H1 (cell line): ENCODE measurements at regions not wholly inside any gene's neighbourhood (a gene's known extent, or its start where the extent isn't known, plus 50 kb on each side); places are given as distances from the start of the nearest gene placed in this dataset.
A peak's percentile ranks its signal among the peaks of the same experiment; 100 is the strongest.

Experiments used
- CTCF ChIA-PET: fragments of 300-600 bp; sonication (Branson Sonifier 250); formaldehyde crosslinking; loops from one replicate; lab custom pipeline; 2021; ENCODE audit not compliant: partially characterized antibody; lab: Charles Lee
- POLR2A ChIA-PET: fragments of 300-600 bp; sonication (Branson Sonifier 250); formaldehyde crosslinking; loops from one replicate; lab custom pipeline; 2021; ENCODE audit warnings: inconsistent platforms; ENCODE audit not compliant: partially characterized antibody; lab: Charles Lee
- DNase-seq, 2 experiments: peaks; one replicate each; pipeline versions ENCODE4 v3.0.0 to v3.0.0-alpha.2; 2010 to 2022; ENCODE audit warnings: low spot score in 2 of 2, low read depth in 1 of 2, mixed read lengths in 1 of 2
- FAIRE-seq: peaks from 2 replicates; lab custom pipeline; 2011; peaks lifted over from hg19 to GRCh38; lab: Jason Lieb, UNC
- H2AFZ ChIP-seq: 2 replicates; pipeline ENCODE4 v1.8.1; 2012; ENCODE audit warnings: low read length, inconsistent platforms
- H2AK5ac ChIP-seq: 2 replicates; pipeline ENCODE4 v1.6.1; 2013; ENCODE audit warnings: low read depth, low read length
- H2BK120ac ChIP-seq: replicated peaks from 2 replicates; pipeline ENCODE3; 2013; ENCODE audit warnings: low read depth, low read length, inconsistent platforms
- H2BK12ac ChIP-seq: 2 replicates; pipeline ENCODE4 v1.6.1; 2013; ENCODE audit warnings: low read depth, low read length
- H2BK15ac ChIP-seq: 2 replicates; pipeline ENCODE4 v1.6.1; 2013; ENCODE audit warnings: low read length
- H2BK20ac ChIP-seq: 2 replicates; pipeline ENCODE4 v1.6.1; 2013; ENCODE audit warnings: low read length
- H2BK5ac ChIP-seq: 2 replicates; pipeline ENCODE4 v1.6.1; 2013; ENCODE audit warnings: low read depth, low read length
- H3K14ac ChIP-seq: 2 replicates; pipeline ENCODE4 v1.6.1; 2013; ENCODE audit warnings: inconsistent platforms; ENCODE audit not compliant: insufficient read length
- H3K18ac ChIP-seq: 2 replicates; pipeline ENCODE4 v1.6.1; 2013; ENCODE audit warnings: low read length; ENCODE audit errors: extremely low read depth
- H3K23ac ChIP-seq: 2 replicates; pipeline ENCODE4 v1.6.1; 2013; ENCODE audit warnings: inconsistent platforms; ENCODE audit not compliant: insufficient read length
- H3K23me2 ChIP-seq: 2 replicates; pipeline ENCODE4 v1.6.1; 2013; ENCODE audit warnings: low read depth, low read length
- H3K27ac ChIP-seq: 2 replicates; pipeline ENCODE4 v1.6.1; 2011; ENCODE audit warnings: low read depth, low read length, inconsistent platforms
- H3K27me3 ChIP-seq, 4 experiments: replicated peaks in 1 of 4; 1 replicate in 1 of 4; 2 replicates in 3 of 4; pipeline versions ENCODE4 v1.6.1 to v1.8.1; 2011 to 2013; ENCODE audit warnings: low read length in 3 of 4, mild to moderate bottlenecking in 3 of 4, inconsistent platforms in 2 of 4, mixed read lengths in 2 of 4, moderate library complexity in 1 of 4; ENCODE audit not compliant: control insufficient read depth in 3 of 4, insufficient read depth in 3 of 4; ENCODE audit errors: extremely low read depth in 1 of 4
- H3K36me3 ChIP-seq, 4 experiments: 2 replicates each; pipeline versions ENCODE4 v1.6.1 to v1.8.1; 2011 to 2013; ENCODE audit warnings: mild to moderate bottlenecking in 4 of 4, low read length in 3 of 4, moderate library complexity in 2 of 4, control low read depth in 1 of 4, inconsistent platforms in 1 of 4; ENCODE audit not compliant: insufficient read depth in 4 of 4, control insufficient read depth in 2 of 4
- H3K4ac ChIP-seq: replicated peaks from 2 replicates; pipeline ENCODE3; 2013; ENCODE audit warnings: low read length, low read depth, mixed read lengths, inconsistent platforms; ENCODE audit not compliant: insufficient read length
- H3K4me1 ChIP-seq, 4 experiments: replicated peaks in 1 of 4; 1 replicate in 1 of 4; 2 replicates in 3 of 4; pipeline versions ENCODE4 v1.6.1 to v1.8.1; 2011 to 2013; ENCODE audit warnings: low read length in 3 of 4, inconsistent platforms in 2 of 4, mixed read lengths in 1 of 4; ENCODE audit not compliant: insufficient read depth in 4 of 4, control insufficient read depth in 3 of 4
- H3K4me2 ChIP-seq, 2 experiments: 2 replicates each; pipeline versions ENCODE4 v1.6.1 to v1.8.1; 2011 to 2013; ENCODE audit warnings: low read depth in 2 of 2, low read length in 2 of 2, control low read depth in 1 of 2, inconsistent platforms in 1 of 2, mild to moderate bottlenecking in 1 of 2; ENCODE audit not compliant: insufficient read depth in 1 of 2
- H3K4me3 ChIP-seq, 4 experiments: fragments of 200-600, 300-600 bp in 1 of 4; sonication (generic), shearing (Covaris generic), sonication (Bioruptor Twin) in 1 of 4; 2 replicates each; pipeline versions ENCODE4 v1.5.1 to v1.8.1; 2011 to 2016; ENCODE audit warnings: low read length in 4 of 4, low read depth in 3 of 4, control low read depth in 2 of 4, inconsistent platforms in 2 of 4, mild to moderate bottlenecking in 2 of 4, mixed read lengths in 1 of 4, moderate library complexity in 1 of 4; ENCODE audit not compliant: insufficient read depth in 2 of 4; ENCODE audit errors: extremely low read depth in 1 of 4
- H3K56ac ChIP-seq: replicated peaks from 2 replicates; pipeline ENCODE3; 2013; ENCODE audit warnings: low read depth, mild to moderate bottlenecking, mixed read lengths, low read length, inconsistent platforms; ENCODE audit not compliant: insufficient read length
- H3K79me1 ChIP-seq: 2 replicates; pipeline ENCODE4 v1.6.1; 2013; ENCODE audit warnings: low read depth, low read length, control low read depth
- H3K79me2 ChIP-seq, 2 experiments: 2 replicates each; pipeline versions ENCODE4 v1.6.1 to v1.8.1; 2012 to 2013; ENCODE audit warnings: low read length in 2 of 2, mild to moderate bottlenecking in 2 of 2, inconsistent platforms in 1 of 2; ENCODE audit not compliant: insufficient read depth in 2 of 2, control insufficient read depth in 1 of 2
- H3K9ac ChIP-seq, 4 experiments: replicated peaks in 1 of 4; 1 replicate in 1 of 4; 2 replicates in 3 of 4; pipeline versions ENCODE4 v1.6.1 to v1.8.1; 2011 to 2013; ENCODE audit warnings: low read depth in 3 of 4, low read length in 3 of 4, control low read depth in 2 of 4, mild to moderate bottlenecking in 2 of 4, moderate library complexity in 2 of 4, inconsistent platforms in 1 of 4; ENCODE audit errors: extremely low read depth in 1 of 4
- H3K9me3 ChIP-seq, 2 experiments: 2 replicates each; pipeline versions ENCODE4 v1.6.1 to v1.8.1; 2012 to 2013; ENCODE audit warnings: mild to moderate bottlenecking in 2 of 2, moderate library complexity in 2 of 2, control low read depth in 1 of 2, inconsistent platforms in 1 of 2, low read depth in 1 of 2, low read length in 1 of 2, mixed read lengths in 1 of 2; ENCODE audit not compliant: insufficient read depth in 2 of 2
- H4K20me1 ChIP-seq, 2 experiments: replicated peaks in 1 of 2; 2 replicates each; pipeline versions ENCODE3 to v1.8.1; 2011 to 2013; ENCODE audit warnings: inconsistent platforms in 2 of 2, low read length in 2 of 2, mild to moderate bottlenecking in 1 of 2; ENCODE audit not compliant: insufficient read depth in 2 of 2, control insufficient read depth in 1 of 2
- H4K5ac ChIP-seq: 2 replicates; pipeline ENCODE4 v1.6.1; 2013; ENCODE audit warnings: low read length, low read depth, mixed read lengths, inconsistent platforms; ENCODE audit not compliant: insufficient read length
- H4K8ac ChIP-seq: 2 replicates; pipeline ENCODE4 v1.8.0; 2013; ENCODE audit warnings: mild to moderate bottlenecking, moderate library complexity, low read length, inconsistent platforms; ENCODE audit not compliant: insufficient read depth; ENCODE audit errors: extremely low read depth
- H4K91ac ChIP-seq: replicated peaks from 2 replicates; pipeline ENCODE3; 2013; ENCODE audit warnings: low read length, mixed read lengths, inconsistent platforms; ENCODE audit not compliant: insufficient read length
- CTCF ChIP-seq, 3 experiments: IDR thresholded peaks; 1 replicate in 2 of 3; 2 replicates in 1 of 3; pipeline versions ENCODE4 v1.5.1 to v1.6.1; 2011; ENCODE audit warnings: low read length in 3 of 3, mild to moderate bottlenecking in 3 of 3, inconsistent platforms in 2 of 3, low read depth in 1 of 3, moderate library complexity in 1 of 3; ENCODE audit not compliant: insufficient read depth in 1 of 3; ENCODE audit errors: control extremely low read depth in 1 of 3
- RAD21 ChIP-seq, 2 experiments: IDR thresholded peaks in 1 of 2; conservative IDR thresholded peaks in 1 of 2; 2 replicates each; pipeline ENCODE4 v1.6.1; 2011; ENCODE audit warnings: low read depth in 2 of 2, low read length in 2 of 2, improper control_type of control experiment in 1 of 2, inconsistent platforms in 1 of 2, mild to moderate bottlenecking in 1 of 2, moderate library complexity in 1 of 2
- TEAD4 ChIP-seq: IDR thresholded peaks from 2 replicates; pipeline ENCODE4 v1.6.1; 2012; ENCODE audit warnings: low read depth, low read length, inconsistent platforms, mixed read lengths
- WGBS, 2 experiments: shearing (Covaris generic) in 1 of 2; methylation state at CpG; one replicate each; pipeline versions ENCODE4 v1.1.6 to v1.1.7; 2013 to 2015; ENCODE audit warnings: low lambda C conversion rate in 2 of 2, mixed read lengths in 2 of 2, inconsistent platforms in 1 of 2, low coverage in 1 of 2, missing lambda C conversion rate in 1 of 2; ENCODE audit not compliant: insufficient replicate concordance in 2 of 2, insufficient coverage in 1 of 2, insufficient read length in 1 of 2; ENCODE audit errors: extremely low coverage in 1 of 2, missing lambda C conversion rate in 1 of 2; 5-methylcytosine and 5-hydroxymethylcytosine counted together

GRCh38 chrX:110420771-110421499, 62.3 kb downstream of the RTL9 start:
- TF ChIP-seq TEAD4 (no peak), RAD21 (IDR thresholded peaks at IDR 0.05 in 1 of 2, conservative IDR thresholded peaks at IDR 0.05 in 1 of 2; ENCODE audit: low read depth in 2 of 2, low read length in 2 of 2) (peak; percentile 22 to 38; a peak in 3 of 4 replicates), CTCF (IDR thresholded peaks at IDR 0.05; ENCODE audit: control extremely low read depth in 1 of 3, insufficient read depth in 1 of 3, low read depth in 1 of 3, low read length in 3 of 3) (peak in 2 of 3 experiments; percentile 11 to 36; a peak in 1 of 4 replicates)
- Histone ChIP-seq H3K36me3 (no peaks in the 10 kb centered on the region), H4K8ac (no peak overlapping the region), H3K79me1 (no peaks in the 10 kb centered on the region), H2BK20ac (no peak overlapping the region), H3K27ac (no peak overlapping the region), H2BK12ac (no peak overlapping the region), H3K4me1 (peaks cover 0 to 9% (median 0%) of the 10 kb centered on the region in 4 experiments; a peak in 3 of 7 replicates), H2AFZ (no peak overlapping the region), H3K56ac (no peak overlapping the region), H3K4me3 (no peak overlapping the region), H3K18ac (no peak overlapping the region), H2BK120ac (no peak overlapping the region), H2AK5ac (no peak overlapping the region), H3K23ac (no peak overlapping the region), H3K27me3 (no peaks in the 10 kb centered on the region), H3K23me2 (no peaks in the 10 kb centered on the region), H2BK15ac (no peak overlapping the region), H2BK5ac (no peak overlapping the region), H3K4me2 (no peak overlapping the region), H3K4ac (no peak overlapping the region), H4K20me1 (no peaks in the 10 kb centered on the region), H3K14ac (no peak overlapping the region), H3K9ac (no peak overlapping the region), H4K5ac (no peak overlapping the region), H3K79me2 (no peaks in the 10 kb centered on the region), H4K91ac (no peak overlapping the region), H3K9me3 (no peaks in the 10 kb centered on the region)
- 88% methylated on average over 8 of the region's 9 CpGs; no CpG with 5 or more reads in 1 of the 2 experiments for WGBS, 2 experiments
- DNase-seq (no peak), FAIRE-seq (peak; percentile 77)
- CTCF ChIA-PET: interaction anchor here (0.6 to 22.7 kb wide), 9 partner anchors 12 to 426 kb away, joined by 3 to 742 read pairs (median 9); no protein-coding TSS in a partner anchor
- POLR2A ChIA-PET: no interaction called here
